K562 (cell line): ENCODE measurements at regions not wholly inside any gene's neighbourhood (a gene's known extent, or its start where the extent isn't known, plus 50 kb on each side); places are given as distances from the start of the nearest gene placed in this dataset.

Experiments
- TAF1 ChIP-seq: IDR thresholded peaks from 2 replicates; pipeline ENCODE4 v1.6.1; 2011; ENCODE audit warnings: mild to moderate bottlenecking, low read length, moderate library complexity; ENCODE audit not compliant: insufficient read depth, control insufficient read depth, severe bottlenecking; ENCODE audit errors: extremely low read depth
- TF ChIP-seq, protein P1 (sequence below), 2 experiments: fragments of 450-650 bp in 1 of 2; sonication (generic) in 1 of 2; formaldehyde crosslinking in 1 of 2; IDR thresholded peaks in 1 of 2; conservative IDR thresholded peaks in 1 of 2; 2 replicates each; pipeline versions ENCODE4 v1.6.1 to v1.8.1; 2016 to 2023; ENCODE audit warnings: mild to moderate bottlenecking in 2 of 2, moderate library complexity in 2 of 2, inconsistent platforms in 1 of 2, missing genetic modification reagents in 1 of 2
- TF ChIP-seq, protein P2 (sequence below): fragments of 450-650 bp; formaldehyde crosslinking; IDR thresholded peaks from 2 replicates; pipeline ENCODE4 v1.4.0; 2020; ENCODE audit warnings: mild to moderate bottlenecking, mixed read lengths

DNA sequence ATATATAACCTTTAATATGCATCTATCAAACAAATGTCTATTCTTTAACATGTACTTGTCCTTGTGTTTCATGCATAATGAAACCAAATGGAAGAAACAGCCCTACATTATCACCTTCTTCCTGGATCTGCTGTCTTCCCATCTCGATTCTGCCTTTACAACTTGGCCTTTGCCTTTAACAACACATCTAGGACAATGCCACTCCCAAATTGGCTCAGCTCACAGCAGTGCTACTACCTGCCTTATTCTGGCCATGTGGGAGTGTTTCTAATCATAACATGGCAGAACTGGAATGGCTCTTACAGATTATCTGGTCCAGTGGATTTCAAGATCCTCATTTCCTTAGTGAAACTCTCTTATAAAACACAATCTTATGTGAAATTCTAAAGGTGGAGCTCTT, 176.5 kb downstream of the CARTPT start:
- TF ChIP-seq, protein P1, sequence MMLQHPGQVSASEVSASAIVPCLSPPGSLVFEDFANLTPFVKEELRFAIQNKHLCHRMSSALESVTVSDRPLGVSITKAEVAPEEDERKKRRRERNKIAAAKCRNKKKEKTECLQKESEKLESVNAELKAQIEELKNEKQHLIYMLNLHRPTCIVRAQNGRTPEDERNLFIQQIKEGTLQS (IDR thresholded peaks at IDR 0.05), result no peak
- TF ChIP-seq, protein P1 (CRISPR knock-in tag; conservative IDR thresholded peaks at IDR 0.05), result no peak
- TF ChIP-seq, protein P2, sequence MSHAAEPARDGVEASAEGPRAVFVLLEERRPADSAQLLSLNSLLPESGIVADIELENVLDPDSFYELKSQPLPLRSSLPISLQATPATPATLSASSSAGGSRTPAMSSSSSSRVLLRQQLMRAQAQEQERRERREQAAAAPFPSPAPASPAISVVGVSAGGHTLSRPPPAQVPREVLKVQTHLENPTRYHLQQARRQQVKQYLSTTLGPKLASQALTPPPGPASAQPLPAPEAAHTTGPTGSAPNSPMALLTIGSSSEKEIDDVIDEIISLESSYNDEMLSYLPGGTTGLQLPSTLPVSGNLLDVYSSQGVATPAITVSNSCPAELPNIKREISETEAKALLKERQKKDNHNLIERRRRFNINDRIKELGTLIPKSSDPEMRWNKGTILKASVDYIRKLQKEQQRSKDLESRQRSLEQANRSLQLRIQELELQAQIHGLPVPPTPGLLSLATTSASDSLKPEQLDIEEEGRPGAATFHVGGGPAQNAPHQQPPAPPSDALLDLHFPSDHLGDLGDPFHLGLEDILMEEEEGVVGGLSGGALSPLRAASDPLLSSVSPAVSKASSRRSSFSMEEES (CRISPR knock-in tag), result no peak
- no peak for TF ChIP-seq TAF1
